Keratinocyte (primary cell): ENCODE measurements at regions not wholly inside any gene's neighbourhood (a gene's known extent, or its start where the extent isn't known, plus 50 kb on each side); places are given as distances from the start of the nearest gene placed in this dataset.

Experiments
- DNase-seq: peaks from one replicate; pipeline ENCODE4 v3.0.0-alpha.2; 2011; ENCODE audit warnings: low read depth, missing footprints, low spot score
- FAIRE-seq: peaks from 2 replicates; lab custom pipeline; 2011; peaks lifted over from hg19 to GRCh38; lab: Jason Lieb, UNC
- H2AFZ ChIP-seq: 2 replicates; pipeline ENCODE4 v1.6.0; 2012; ENCODE audit warnings: low read length, control low read depth, inconsistent platforms; ENCODE audit not compliant: control insufficient read depth
- H3K27ac ChIP-seq: 2 replicates; pipeline ENCODE4 v1.5.1; 2011; ENCODE audit warnings: low read length; ENCODE audit not compliant: control insufficient read depth, insufficient read depth
- H3K27me3 ChIP-seq: 3 replicates; pipeline ENCODE4 v1.6.0; 2011; ENCODE audit warnings: low read length; ENCODE audit not compliant: control insufficient read depth, insufficient read depth; ENCODE audit errors: extremely low read depth
- H3K36me3 ChIP-seq, 2 experiments: 2 replicates in 1 of 2; 3 replicates in 1 of 2; pipeline ENCODE4 v1.5.1; 2011; ENCODE audit warnings: low read length in 2 of 2, mild to moderate bottlenecking in 1 of 2; ENCODE audit not compliant: control insufficient read depth in 2 of 2, insufficient read depth in 2 of 2; ENCODE audit errors: extremely low read depth in 1 of 2
- H3K4me1 ChIP-seq: 3 replicates; pipeline ENCODE4 v1.5.1; 2011; ENCODE audit warnings: low read length; ENCODE audit not compliant: control insufficient read depth, insufficient read depth; ENCODE audit errors: extremely low read depth
- H3K4me2 ChIP-seq: 3 replicates; pipeline ENCODE4 v1.6.0; 2011; ENCODE audit warnings: low read depth, low read length; ENCODE audit not compliant: control insufficient read depth, insufficient read depth; ENCODE audit errors: extremely low read depth
- H3K4me3 ChIP-seq, 3 experiments: fragments of 200-600 bp in 1 of 3; sonication (generic) in 1 of 3; 2 replicates in 2 of 3; 3 replicates in 1 of 3; pipeline ENCODE4 v1.5.1; 2011 to 2016; ENCODE audit warnings: low read length in 3 of 3, mild to moderate bottlenecking in 3 of 3, control low read depth in 2 of 3, inconsistent platforms in 1 of 3, low read depth in 1 of 3, mixed read lengths in 1 of 3, mixed run types in 1 of 3, moderate library complexity in 1 of 3; ENCODE audit not compliant: control insufficient read depth in 2 of 3, insufficient read depth in 2 of 3; ENCODE audit errors: extremely low read depth in 1 of 3
- H3K79me2 ChIP-seq: 2 replicates; pipeline ENCODE4 v1.6.0; 2012; ENCODE audit warnings: low read length; ENCODE audit not compliant: control insufficient read depth, insufficient read depth
- H3K9ac ChIP-seq: 3 replicates; pipeline ENCODE4 v1.6.0; 2011; ENCODE audit warnings: low read length; ENCODE audit not compliant: control insufficient read depth, insufficient read depth; ENCODE audit errors: extremely low read depth
- H3K9me1 ChIP-seq: 3 replicates; pipeline ENCODE4 v1.6.0; 2011; ENCODE audit warnings: low read length; ENCODE audit not compliant: control insufficient read depth, insufficient read depth; ENCODE audit errors: extremely low read depth
- H3K9me3 ChIP-seq: 2 replicates; pipeline ENCODE4 v1.5.1; 2012; ENCODE audit warnings: low read depth, low read length; ENCODE audit not compliant: control insufficient read depth
- H4K20me1 ChIP-seq: 3 replicates; pipeline ENCODE4 v1.6.0; 2011; ENCODE audit warnings: low read length; ENCODE audit not compliant: control insufficient read depth, insufficient read depth; ENCODE audit errors: extremely low read depth
- CTCF ChIP-seq, 3 experiments: IDR thresholded peaks in 1 of 3; conservative IDR thresholded peaks in 1 of 3; optimal IDR thresholded peaks in 1 of 3; 2 replicates in 2 of 3; 3 replicates in 1 of 3; pipeline versions ENCODE3 to v1.5.1; 2011; ENCODE audit warnings: low read length in 3 of 3, mild to moderate bottlenecking in 3 of 3, moderate library complexity in 2 of 3, control low read depth in 1 of 3, inconsistent platforms in 1 of 3; ENCODE audit not compliant: insufficient read depth in 2 of 3; ENCODE audit errors: extremely low read depth in 1 of 3
- EZH2 ChIP-seq: IDR thresholded peaks from one replicate; pipeline ENCODE4 v1.6.1; 2012; ENCODE audit warnings: inconsistent platforms, mild to moderate bottlenecking, low read length, moderate library complexity
- dilution Hi-C: fragments of 300-500 bp; cut with MboI; formaldehyde crosslinking; loops from one replicate; pipeline ENCODE4 v1.7.0; 2020; ENCODE audit warnings: low sequenced_read_pairs; ENCODE audit not compliant: extremely low pct_ligation_motif_present

GRCh38 chr13:84802073-84802472, 919.8 kb upstream of the SLITRK1 start:
- no peaks in the 10 kb centered on the region for H3K27me3 ChIP-seq
- no peak overlapping the region for H3K27ac ChIP-seq
- H4K20me1 ChIP-seq: no peaks in the 10 kb centered on the region
- TF ChIP-seq EZH2 (no peak), CTCF (optimal IDR thresholded peaks at IDR 0.05 in 1 of 3, IDR thresholded peaks at IDR 0.05 in 1 of 3, conservative IDR thresholded peaks at IDR 0.05 in 1 of 3; ENCODE audit: extremely low read depth in 1 of 3, insufficient read depth in 2 of 3, low read length in 3 of 3) (no peak)
- H3K36me3 ChIP-seq: no peaks in the 10 kb centered on the region
- H3K9me1 ChIP-seq: no peaks in the 10 kb centered on the region
- H3K9ac ChIP-seq: no peak overlapping the region
- dilution Hi-C loops: no loop called here
- no peaks in the 10 kb centered on the region for H3K9me3 ChIP-seq
- H3K4me3 ChIP-seq: no peak overlapping the region
- H3K4me1 ChIP-seq: no peaks in the 10 kb centered on the region
- no peak for DNase-seq
- H3K79me2 ChIP-seq: no peaks in the 10 kb centered on the region
- no peak overlapping the region for H3K4me2 ChIP-seq
- no peak overlapping the region for H2AFZ ChIP-seq
- no peak for FAIRE-seq

- TF ChIP-seq EZH2 (no peak), CTCF (optimal IDR thresholded peaks at IDR 0.05 in 1 of 3, IDR thresholded peaks at IDR 0.05 in 1 of 3, conservative IDR thresholded peaks at IDR 0.05 in 1 of 3; ENCODE audit: extremely low read depth in 1 of 3, insufficient read depth in 2 of 3, low read length in 3 of 3) (no peak)
- dilution Hi-C loops: no loop called here
- Histone ChIP-seq H2AFZ (no peak overlapping the region), H3K36me3 (no peaks in the 10 kb centered on the region), H3K9ac (no peak overlapping the region), H3K79me2 (no peaks in the 10 kb centered on the region), H3K4me1 (no peaks in the 10 kb centered on the region), H3K27ac (no peak overlapping the region), H3K4me2 (no peak overlapping the region), H4K20me1 (no peaks in the 10 kb centered on the region), H3K4me3 (no peak overlapping the region), H3K9me3 (no peaks in the 10 kb centered on the region), H3K27me3 (no peaks in the 10 kb centered on the region), H3K9me1 (no peaks in the 10 kb centered on the region)
- FAIRE-seq (no peak), DNase-seq (no peak)
Measured at GRCh38 chr13:84784443-84785153, 902.3 kb upstream of the SLITRK1 start.
